ENCODE measurements at regions not wholly inside any gene's neighbourhood (a gene's known extent, or its start where the extent isn't known, plus 50 kb on each side); places are given as distances from the start of the nearest gene placed in this dataset.

DNA sequence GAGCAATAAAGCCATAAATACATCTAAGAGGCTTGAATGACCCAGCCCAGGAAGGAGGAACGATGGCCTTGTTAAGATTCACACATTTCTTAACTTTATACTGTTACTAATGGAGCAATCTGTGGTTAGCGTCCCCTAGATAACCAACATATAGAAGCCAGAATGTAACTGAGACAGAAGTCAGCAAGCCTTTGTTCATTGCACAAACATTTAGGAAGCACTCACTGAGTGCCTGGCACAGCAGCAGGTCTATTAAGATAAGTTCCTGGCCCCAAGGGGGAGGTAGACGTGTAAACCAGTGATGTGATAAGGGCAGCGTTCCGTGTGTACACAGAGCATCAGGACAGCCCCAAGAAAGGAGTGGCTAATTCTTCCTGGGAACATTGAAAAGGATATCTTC is 63.6 kb upstream of the ATL2 start:
- TF ChIP-seq, protein P1, sequence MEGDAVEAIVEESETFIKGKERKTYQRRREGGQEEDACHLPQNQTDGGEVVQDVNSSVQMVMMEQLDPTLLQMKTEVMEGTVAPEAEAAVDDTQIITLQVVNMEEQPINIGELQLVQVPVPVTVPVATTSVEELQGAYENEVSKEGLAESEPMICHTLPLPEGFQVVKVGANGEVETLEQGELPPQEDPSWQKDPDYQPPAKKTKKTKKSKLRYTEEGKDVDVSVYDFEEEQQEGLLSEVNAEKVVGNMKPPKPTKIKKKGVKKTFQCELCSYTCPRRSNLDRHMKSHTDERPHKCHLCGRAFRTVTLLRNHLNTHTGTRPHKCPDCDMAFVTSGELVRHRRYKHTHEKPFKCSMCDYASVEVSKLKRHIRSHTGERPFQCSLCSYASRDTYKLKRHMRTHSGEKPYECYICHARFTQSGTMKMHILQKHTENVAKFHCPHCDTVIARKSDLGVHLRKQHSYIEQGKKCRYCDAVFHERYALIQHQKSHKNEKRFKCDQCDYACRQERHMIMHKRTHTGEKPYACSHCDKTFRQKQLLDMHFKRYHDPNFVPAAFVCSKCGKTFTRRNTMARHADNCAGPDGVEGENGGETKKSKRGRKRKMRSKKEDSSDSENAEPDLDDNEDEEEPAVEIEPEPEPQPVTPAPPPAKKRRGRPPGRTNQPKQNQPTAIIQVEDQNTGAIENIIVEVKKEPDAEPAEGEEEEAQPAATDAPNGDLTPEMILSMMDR (IDR thresholded peaks at IDR 0.05): no peak
- no peak for TF ChIP-seq POLR2AphosphoS5 (IDR thresholded peaks at IDR 0.05)
- TF ChIP-seq POLR2A (IDR thresholded peaks at IDR 0.05): no peak
